Trophoblast cell (in vitro differentiated cells and primary cell): ENCODE measurements at regions not wholly inside any gene's neighbourhood (a gene's known extent, or its start where the extent isn't known, plus 50 kb on each side); places are given as distances from the start of the nearest gene placed in this dataset.

Source experiments
- DNase-seq, 2 donors: peaks; one replicate each; pipeline ENCODE4 v3.0.0-alpha.2; 2016
- H2AFZ ChIP-seq: 2 replicates; pipeline ENCODE4 v1.6.1; 2013; ENCODE audit warnings: low read length, moderate library complexity, mild to moderate bottlenecking; ENCODE audit not compliant: insufficient read depth, poor library complexity
- H2AK5ac ChIP-seq: 2 replicates; pipeline ENCODE4 v1.6.1; 2013; ENCODE audit warnings: mild to moderate bottlenecking, low read length
- H2BK120ac ChIP-seq: 2 replicates; pipeline ENCODE4 v1.6.1; 2013; ENCODE audit warnings: low read length, mild to moderate bottlenecking, moderate library complexity; ENCODE audit not compliant: insufficient read depth, poor library complexity
- H2BK12ac ChIP-seq: 2 replicates; pipeline ENCODE4 v1.6.1; 2013; ENCODE audit warnings: mild to moderate bottlenecking, low read length, moderate library complexity
- H2BK5ac ChIP-seq: 2 replicates; pipeline ENCODE4 v1.6.1; 2013; ENCODE audit warnings: low read length, low read depth, moderate library complexity, mild to moderate bottlenecking; ENCODE audit not compliant: poor library complexity
- H3K14ac ChIP-seq: 2 replicates; pipeline ENCODE4 v1.6.1; 2013; ENCODE audit warnings: mild to moderate bottlenecking, low read length
- H3K18ac ChIP-seq: 2 replicates; pipeline ENCODE4 v1.6.1; 2013; ENCODE audit warnings: mild to moderate bottlenecking, low read length
- H3K23ac ChIP-seq: 2 replicates; pipeline ENCODE4 v1.6.1; 2013; ENCODE audit warnings: low read length
- H3K27ac ChIP-seq: 2 replicates; pipeline ENCODE4 v1.5.1; 2013; ENCODE audit warnings: low read depth, mild to moderate bottlenecking, inconsistent platforms, low read length, moderate library complexity
- H3K27me3 ChIP-seq: 2 replicates; pipeline ENCODE4 v1.6.1; 2013; ENCODE audit warnings: inconsistent platforms, mild to moderate bottlenecking, low read length, moderate library complexity; ENCODE audit not compliant: insufficient read depth
- H3K36me3 ChIP-seq, 2 experiments: 1 replicate in 1 of 2; 2 replicates in 1 of 2; pipeline ENCODE4 v1.6.1; 2013; ENCODE audit warnings: low read length in 2 of 2, mild to moderate bottlenecking in 2 of 2, moderate library complexity in 1 of 2; ENCODE audit not compliant: insufficient read depth in 2 of 2, control insufficient read depth in 1 of 2
- H3K4ac ChIP-seq: 2 replicates; pipeline ENCODE4 v1.6.1; 2013; ENCODE audit warnings: low read depth, mild to moderate bottlenecking, low read length, moderate library complexity
- H3K4me1 ChIP-seq, 2 experiments: 1 replicate in 1 of 2; 2 replicates in 1 of 2; pipeline ENCODE4 v1.6.1; 2013; ENCODE audit warnings: low read length in 2 of 2, mild to moderate bottlenecking in 2 of 2, moderate library complexity in 1 of 2; ENCODE audit not compliant: insufficient read depth in 2 of 2, control insufficient read depth in 1 of 2
- H3K4me2 ChIP-seq: 2 replicates; pipeline ENCODE4 v1.6.1; 2013; ENCODE audit warnings: inconsistent platforms, mild to moderate bottlenecking, low read length, moderate library complexity
- H3K4me3 ChIP-seq: 2 replicates; pipeline ENCODE4 v1.5.1; 2013; ENCODE audit warnings: mild to moderate bottlenecking, low read depth, low read length, inconsistent platforms
- H3K79me1 ChIP-seq: one replicate; pipeline ENCODE4 v1.6.1; 2013; ENCODE audit warnings: low read length
- H3K79me2 ChIP-seq: 2 replicates; pipeline ENCODE4 v1.6.1; 2013; ENCODE audit warnings: low read length, mild to moderate bottlenecking; ENCODE audit not compliant: control insufficient read depth, insufficient read depth, poor library complexity
- H3K9ac ChIP-seq: 2 replicates; pipeline ENCODE4 v1.6.1; 2013; ENCODE audit warnings: mild to moderate bottlenecking, low read length
- H3K9me3 ChIP-seq: 2 replicates; pipeline ENCODE4 v1.6.1; 2013; ENCODE audit warnings: low read depth, mild to moderate bottlenecking, control low read depth, inconsistent platforms, low read length; ENCODE audit not compliant: insufficient read depth
- H4K12ac ChIP-seq: 2 replicates; pipeline ENCODE4 v1.6.1; 2013; ENCODE audit warnings: low read depth, mild to moderate bottlenecking, low read length, moderate library complexity
- H4K8ac ChIP-seq: 2 replicates; pipeline ENCODE4 v1.6.1; 2013; ENCODE audit warnings: low read depth, mild to moderate bottlenecking, low read length, moderate library complexity
- H4K91ac ChIP-seq: one replicate; pipeline ENCODE4 v1.6.1; 2013; ENCODE audit warnings: low read depth, mild to moderate bottlenecking, low read length, moderate library complexity
- WGBS: extraction: QIAGEN DNeasy Blood & Tissue Kit; methylation state at CpG from one replicate; pipeline ENCODE4 v1.1.7; 2013; ENCODE audit warnings: missing lambda C conversion rate; ENCODE audit not compliant: insufficient read length, insufficient coverage; ENCODE audit errors: extremely low coverage; 5-methylcytosine and 5-hydroxymethylcytosine counted together

DNA sequence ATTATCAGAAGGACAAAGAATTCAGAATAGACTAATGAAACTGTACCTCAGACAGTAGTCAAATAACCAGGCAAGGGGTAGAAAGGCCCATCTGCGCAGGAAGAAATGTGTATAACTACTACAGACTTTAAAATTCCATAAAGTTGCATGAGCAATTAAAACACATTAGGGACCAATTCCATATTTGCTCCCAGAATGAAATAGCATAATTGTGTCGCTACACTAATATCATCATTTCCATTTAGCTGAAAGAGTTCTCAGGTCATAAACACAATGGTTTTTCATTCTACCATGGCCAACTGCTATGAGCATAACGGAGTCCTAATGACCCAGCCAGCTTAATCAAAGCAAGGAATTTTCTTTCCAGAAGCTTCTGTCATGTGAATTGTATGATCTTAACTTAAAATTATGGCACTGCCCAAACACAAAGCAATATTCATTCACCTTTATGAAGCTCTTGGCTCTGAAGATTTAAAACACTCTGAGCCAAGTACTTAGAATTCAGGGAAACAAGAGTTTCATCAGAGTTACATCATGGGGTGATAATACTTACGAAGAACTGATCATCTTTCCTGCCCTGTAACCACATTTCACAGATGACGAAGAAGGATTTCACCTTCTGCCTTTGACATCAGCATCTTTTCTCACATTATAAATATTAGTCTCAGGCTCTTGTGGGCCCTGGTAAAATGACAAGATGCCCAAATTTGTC lies 98.1 kb upstream of the DOCK1 start:
- Histone ChIP-seq H2BK120ac (no peak overlapping the region), H3K14ac (no peak overlapping the region), H3K79me2 (no peaks in the 10 kb centered on the region), H2BK5ac (no peak overlapping the region), H3K79me1 (no peaks in the 10 kb centered on the region), H3K9me3 (no peaks in the 10 kb centered on the region), H3K9ac (no peak overlapping the region), H3K4ac (no peak overlapping the region), H3K4me3 (no peak overlapping the region), H3K23ac (no peak overlapping the region), H3K27ac (no peak overlapping the region), H2AFZ (no peak overlapping the region), H4K8ac (no peak overlapping the region), H4K12ac (no peak overlapping the region), H2BK12ac (no peak overlapping the region), H3K36me3 (no peaks in the 10 kb centered on the region), H3K27me3 (no peaks in the 10 kb centered on the region), H3K4me2 (no peak overlapping the region), H3K4me1 (peaks cover 2% of the 10 kb centered on the region in 2 experiments), H2AK5ac (no peak overlapping the region), H3K18ac (no peak overlapping the region), H4K91ac (no peak overlapping the region)
- DNase-seq, result no peak
- no CpG with 5 or more reads among the region's 5 CpGs for WGBS

DNA sequence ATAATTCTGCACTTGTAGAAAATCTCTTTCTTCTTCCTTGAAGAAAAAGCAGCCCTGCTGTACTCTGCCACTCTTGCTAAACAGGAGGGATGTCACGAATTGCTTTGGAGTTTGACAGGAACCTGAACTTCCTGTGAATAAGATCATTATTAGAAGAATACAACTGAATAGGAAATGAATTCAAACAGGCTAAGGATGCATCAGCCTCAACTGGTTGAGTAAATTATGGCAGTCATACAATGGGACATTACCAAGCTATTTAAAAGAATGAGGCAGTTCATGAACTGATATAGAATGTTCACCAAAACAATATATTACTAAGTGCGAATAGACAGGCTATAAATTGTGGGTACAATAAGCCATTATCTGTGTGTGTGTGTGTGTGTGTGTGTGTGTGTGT lies 97.1 kb upstream of the DOCK1 start:
- H4K91ac ChIP-seq, result no peak overlapping the region
- no peak overlapping the region for H4K12ac ChIP-seq
- no peak overlapping the region for H3K14ac ChIP-seq
- DNase-seq, result no peak
- no CpG with 5 or more reads among the region's 2 CpGs for WGBS
- no peak overlapping the region for H3K4ac ChIP-seq
- H3K18ac ChIP-seq, result no peak overlapping the region
- H3K9ac ChIP-seq, result no peak overlapping the region
- no peaks in the 10 kb centered on the region for H3K27me3 ChIP-seq
- no peak overlapping the region for H3K23ac ChIP-seq
- H3K4me1 ChIP-seq, result peaks cover 2% of the 10 kb centered on the region in 2 experiments
- no peak overlapping the region for H3K4me3 ChIP-seq
- no peak overlapping the region for H2BK120ac ChIP-seq
- H2BK5ac ChIP-seq, result no peak overlapping the region
- H3K27ac ChIP-seq, result no peak overlapping the region
- H3K9me3 ChIP-seq, result no peaks in the 10 kb centered on the region
- no peak overlapping the region for H2AK5ac ChIP-seq
- no peak overlapping the region for H4K8ac ChIP-seq
- no peaks in the 10 kb centered on the region for H3K79me2 ChIP-seq
- no peaks in the 10 kb centered on the region for H3K36me3 ChIP-seq
- H2BK12ac ChIP-seq, result no peak overlapping the region
- no peak overlapping the region for H2AFZ ChIP-seq
- no peaks in the 10 kb centered on the region for H3K79me1 ChIP-seq
- no peak overlapping the region for H3K4me2 ChIP-seq

DNA sequence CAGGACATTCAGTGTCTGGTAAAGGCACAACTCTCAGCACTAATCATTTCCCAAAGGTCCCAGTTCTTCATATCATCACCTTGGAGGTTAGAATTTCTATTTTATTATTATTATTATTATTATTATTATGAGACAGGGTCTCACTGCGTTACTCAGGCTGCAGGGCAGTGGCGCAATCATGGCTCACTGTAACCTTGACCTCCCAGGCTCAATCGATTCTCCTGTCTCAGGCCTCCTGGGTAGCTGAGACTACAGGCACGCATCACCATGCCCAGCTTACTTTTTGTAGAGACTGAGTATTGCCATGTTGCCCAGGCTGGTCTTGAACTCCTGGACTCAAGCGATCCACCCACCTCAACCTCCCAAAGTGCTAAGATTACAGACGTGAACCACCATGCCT lies 91.8 kb upstream of the DOCK1 start:
- H4K8ac ChIP-seq, result no peak overlapping the region
- no peak overlapping the region for H2BK5ac ChIP-seq
- no peak overlapping the region for H2BK120ac ChIP-seq
- H3K79me2 ChIP-seq, result no peaks in the 10 kb centered on the region
- no peak overlapping the region for H4K12ac ChIP-seq
- no peak overlapping the region for H3K14ac ChIP-seq
- no peak overlapping the region for H2BK12ac ChIP-seq
- H3K18ac ChIP-seq, result no peak overlapping the region
- H3K79me1 ChIP-seq, result no peaks in the 10 kb centered on the region
- H4K91ac ChIP-seq, result no peak overlapping the region
- H2AK5ac ChIP-seq, result no peak overlapping the region
- H2AFZ ChIP-seq, result no peak overlapping the region
- no peak overlapping the region for H3K4ac ChIP-seq
- no peaks in the 10 kb centered on the region for H3K4me1 ChIP-seq
- H3K4me3 ChIP-seq, result no peak overlapping the region
- H3K23ac ChIP-seq, result no peak overlapping the region
- H3K9ac ChIP-seq, result no peak overlapping the region
- no peaks in the 10 kb centered on the region for H3K9me3 ChIP-seq
- DNase-seq, result no peak
- no peak overlapping the region for H3K27ac ChIP-seq
- H3K27me3 ChIP-seq, result no peaks in the 10 kb centered on the region
- H3K4me2 ChIP-seq, result no peak overlapping the region
- no CpG with 5 or more reads among the region's 6 CpGs for WGBS
- H3K36me3 ChIP-seq, result no peaks in the 10 kb centered on the region

DNA sequence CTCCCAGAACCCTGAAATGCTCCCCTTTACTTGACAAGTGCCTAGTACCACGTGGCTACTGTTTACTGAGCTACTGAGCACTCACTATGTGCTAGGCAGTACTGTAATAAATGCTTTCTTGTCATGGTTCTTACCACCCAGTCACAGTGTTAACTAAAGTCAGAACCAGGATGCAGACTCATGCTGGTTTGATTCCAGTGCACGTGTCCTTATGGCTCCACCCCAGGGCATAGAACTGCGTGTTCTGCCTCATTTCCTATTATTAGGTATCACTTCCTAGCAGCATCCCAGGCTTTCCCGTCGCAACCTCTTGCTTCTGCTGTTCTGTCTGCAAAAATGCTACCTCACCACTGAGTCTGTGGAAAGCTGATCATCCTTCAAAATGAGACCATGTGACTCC lies 71.7 kb upstream of the DOCK1 start:
- no peak overlapping the region for H4K8ac ChIP-seq
- no peak for DNase-seq
- H3K36me3 ChIP-seq, result no peaks in the 10 kb centered on the region
- H3K18ac ChIP-seq, result no peak overlapping the region
- no peak overlapping the region for H3K27ac ChIP-seq
- no peak overlapping the region for H2AFZ ChIP-seq
- peak overlapping the region; percentile 15 for H3K23ac ChIP-seq
- no CpG with 5 or more reads among the region's 5 CpGs for WGBS
- H3K4ac ChIP-seq, result no peak overlapping the region
- no peak overlapping the region for H4K91ac ChIP-seq
- no peaks in the 10 kb centered on the region for H3K4me1 ChIP-seq
- H2BK120ac ChIP-seq, result no peak overlapping the region
- H2BK12ac ChIP-seq, result no peak overlapping the region
- no peak overlapping the region for H2BK5ac ChIP-seq
- no peak overlapping the region for H3K9ac ChIP-seq
- H3K79me2 ChIP-seq, result no peaks in the 10 kb centered on the region
- H3K9me3 ChIP-seq, result no peaks in the 10 kb centered on the region
- H3K27me3 ChIP-seq, result no peaks in the 10 kb centered on the region
- H3K4me3 ChIP-seq, result no peak overlapping the region
- no peak overlapping the region for H2AK5ac ChIP-seq
- no peak overlapping the region for H3K4me2 ChIP-seq
- no peak overlapping the region for H3K14ac ChIP-seq
- no peaks in the 10 kb centered on the region for H3K79me1 ChIP-seq
- no peak overlapping the region for H4K12ac ChIP-seq
